Lower leg skin (tissue), 4 donors: ENCODE measurements at regions not wholly inside any gene's neighbourhood (a gene's known extent, or its start where the extent isn't known, plus 50 kb on each side); places are given as distances from the start of the nearest gene placed in this dataset.

ENCODE experiments used
- DNase-seq, 2 donors: peaks; one replicate each; pipeline ENCODE4 v3.0.0-alpha.2; 2019; ENCODE audit warnings: low spot score in 2 of 2
- H3K4me3 ChIP-seq: fragments of 200-600 bp; sonication (generic); 2 replicates; pipeline ENCODE4 v1.5.1; 2017; ENCODE audit warnings: mild to moderate bottlenecking, low read depth; ENCODE audit not compliant: poor library complexity, severe bottlenecking
- POLR2A ChIP-seq, 2 donors: fragments of 450-650 bp; IDR thresholded peaks; one replicate each; pipeline ENCODE4 v1.6.1; 2016 to 2017; ENCODE audit warnings: antibody characterized with exemption in 2 of 2, mild to moderate bottlenecking in 1 of 2, moderate library complexity in 1 of 2
- WGBS, 2 donors: methylation state at CpG; one replicate each; pipeline ENCODE4 v1.1.5; 2018; 5-methylcytosine and 5-hydroxymethylcytosine counted together
- intact Hi-C: fragments of 100-400 bp; cut with DNase I; formaldehyde crosslinking; loops from one replicate; pipeline ENCODE4 v1.15.0; 2023; ENCODE audit warnings: low total_unique reads
- TF ChIP-seq, protein P1 (sequence below), 3 donors: fragments of 450-650 bp; IDR thresholded peaks; one replicate each; pipeline ENCODE4 v1.5.1; 2016; ENCODE audit warnings: antibody characterized with exemption in 3 of 3, mild to moderate bottlenecking in 3 of 3, moderate library complexity in 2 of 3

GRCh38 chr18:41199212-41199611 lies 755.8 kb upstream of the PIK3C3 start:
- no peak for DNase-seq
- no peak overlapping the region for H3K4me3 ChIP-seq
- no peak for TF ChIP-seq POLR2A (IDR thresholded peaks at IDR 0.05)
- TF ChIP-seq, protein P1, sequence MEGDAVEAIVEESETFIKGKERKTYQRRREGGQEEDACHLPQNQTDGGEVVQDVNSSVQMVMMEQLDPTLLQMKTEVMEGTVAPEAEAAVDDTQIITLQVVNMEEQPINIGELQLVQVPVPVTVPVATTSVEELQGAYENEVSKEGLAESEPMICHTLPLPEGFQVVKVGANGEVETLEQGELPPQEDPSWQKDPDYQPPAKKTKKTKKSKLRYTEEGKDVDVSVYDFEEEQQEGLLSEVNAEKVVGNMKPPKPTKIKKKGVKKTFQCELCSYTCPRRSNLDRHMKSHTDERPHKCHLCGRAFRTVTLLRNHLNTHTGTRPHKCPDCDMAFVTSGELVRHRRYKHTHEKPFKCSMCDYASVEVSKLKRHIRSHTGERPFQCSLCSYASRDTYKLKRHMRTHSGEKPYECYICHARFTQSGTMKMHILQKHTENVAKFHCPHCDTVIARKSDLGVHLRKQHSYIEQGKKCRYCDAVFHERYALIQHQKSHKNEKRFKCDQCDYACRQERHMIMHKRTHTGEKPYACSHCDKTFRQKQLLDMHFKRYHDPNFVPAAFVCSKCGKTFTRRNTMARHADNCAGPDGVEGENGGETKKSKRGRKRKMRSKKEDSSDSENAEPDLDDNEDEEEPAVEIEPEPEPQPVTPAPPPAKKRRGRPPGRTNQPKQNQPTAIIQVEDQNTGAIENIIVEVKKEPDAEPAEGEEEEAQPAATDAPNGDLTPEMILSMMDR (IDR thresholded peaks at IDR 0.05): no peak
- intact Hi-C loops: no loop called here

DNA sequence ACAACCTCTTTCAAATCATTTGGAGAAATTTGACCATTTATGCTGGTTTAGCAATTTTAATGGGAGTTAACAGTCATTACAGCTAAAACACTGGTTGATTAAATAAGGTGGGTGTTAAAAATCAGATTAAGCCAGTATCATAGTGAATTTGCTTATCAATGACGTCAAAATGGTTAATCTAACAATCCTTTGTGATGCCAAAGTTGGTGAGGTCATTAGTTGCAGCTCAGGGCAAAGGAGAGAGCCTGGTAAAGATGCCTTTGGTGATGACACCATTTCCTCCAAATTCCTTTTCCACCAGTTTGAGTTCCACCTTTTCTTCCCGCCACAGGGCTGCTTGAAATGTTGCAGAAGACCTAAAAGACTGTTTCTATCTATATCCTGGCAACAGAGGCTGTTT lies 757.1 kb upstream of the PIK3C3 start:
- intact Hi-C loops: no loop called here
- DNase-seq: no peak
- no peak overlapping the region for H3K4me3 ChIP-seq
- TF ChIP-seq, protein P1 (IDR thresholded peaks at IDR 0.05): no peak
- TF ChIP-seq POLR2A (IDR thresholded peaks at IDR 0.05): no peak
- 87 to 89% methylated on average over 2 of the region's 2 CpGs for WGBS, 2 donors

DNA sequence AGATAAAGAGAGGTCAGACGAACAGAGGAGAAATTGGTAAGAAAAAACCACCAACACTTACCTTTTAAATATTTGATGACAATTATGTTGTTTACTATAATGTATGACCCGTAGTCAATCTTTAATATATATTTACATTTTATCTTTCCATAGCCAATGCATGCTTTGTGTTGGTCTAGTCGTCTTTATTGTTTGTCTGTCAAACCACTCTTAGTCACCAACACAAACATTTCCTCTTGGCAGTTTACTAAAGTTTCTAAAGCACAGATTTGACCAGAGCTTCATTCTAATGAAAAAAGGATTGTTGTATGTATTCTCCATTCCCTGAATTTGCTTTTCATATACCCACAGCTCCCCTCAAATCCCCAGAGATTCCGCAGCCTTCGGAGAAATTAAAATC lies 784.7 kb upstream of the PIK3C3 start:
- no peak for TF ChIP-seq POLR2A (IDR thresholded peaks at IDR 0.05)
- H3K4me3 ChIP-seq: no peak overlapping the region
- no peak for DNase-seq
- WGBS, 2 donors: 66 to 67% methylated on average over 5 of the region's 5 CpGs
- intact Hi-C loops: no loop called here

DNA sequence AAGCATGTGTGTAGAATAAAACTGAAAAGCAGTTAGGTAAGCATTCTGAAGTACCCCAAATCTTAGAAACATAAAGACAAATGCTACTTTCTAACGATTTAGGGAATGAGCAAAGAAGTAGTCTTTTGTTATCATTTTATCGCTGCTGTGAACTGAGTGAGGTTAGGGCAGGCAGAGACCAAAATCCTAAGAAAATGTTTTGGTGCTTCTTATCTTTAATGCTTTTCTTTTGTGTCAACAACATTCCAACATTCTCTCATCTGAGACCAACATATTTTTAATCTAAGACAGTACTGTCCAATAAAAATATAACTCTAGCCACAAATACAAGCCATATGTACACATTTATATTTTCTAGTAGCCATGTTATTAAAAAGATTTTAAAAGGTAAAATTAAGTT lies 789.4 kb upstream of the PIK3C3 start:
- WGBS, 2 donors: 68 to 70% methylated on average over 2 of the region's 2 CpGs
- DNase-seq: no peak
- no peak for TF ChIP-seq POLR2A (IDR thresholded peaks at IDR 0.05)
- TF ChIP-seq, protein P1 (IDR thresholded peaks at IDR 0.05): no peak
- no peak overlapping the region for H3K4me3 ChIP-seq
- intact Hi-C loops: no loop called here

- H3K4me3 ChIP-seq: no peak overlapping the region
- DNase-seq: no peak
- TF ChIP-seq, protein P1 (IDR thresholded peaks at IDR 0.05): no peak
- TF ChIP-seq POLR2A (IDR thresholded peaks at IDR 0.05): no peak
- intact Hi-C loops: no loop called here
- WGBS, 2 donors: 61 to 62% methylated on average over 4 of the region's 4 CpGs
Measured at GRCh38 chr18:41162781-41163180, 792.3 kb upstream of the PIK3C3 start.

DNA sequence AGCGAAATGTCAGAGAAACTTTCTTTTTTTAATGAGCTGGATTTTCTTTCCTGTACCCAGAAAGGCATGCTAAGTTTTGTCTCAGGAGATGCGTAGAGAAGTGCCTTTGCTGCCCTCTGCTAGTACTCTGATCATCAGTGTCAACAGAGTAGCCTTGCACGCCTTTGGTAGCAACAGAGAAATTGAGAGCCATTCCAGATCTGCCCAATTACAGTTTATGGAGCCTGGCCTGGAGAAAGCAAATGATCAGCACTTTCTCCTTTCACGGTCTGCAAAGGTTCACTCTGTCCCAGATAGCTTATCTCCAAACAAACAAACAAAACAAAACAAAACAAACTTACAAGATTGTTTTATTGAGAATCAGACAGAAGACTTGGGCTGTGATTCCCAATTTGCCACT lies 792.8 kb upstream of the PIK3C3 start:
- H3K4me3 ChIP-seq: no peak overlapping the region
- no peak for DNase-seq
- TF ChIP-seq, protein P1 (IDR thresholded peaks at IDR 0.05): no peak
- TF ChIP-seq POLR2A (IDR thresholded peaks at IDR 0.05): no peak
- WGBS, 2 donors: 62 to 66% methylated on average over 4 of the region's 4 CpGs
- intact Hi-C loops: no loop called here
